Jurkat, Clone E6-1 (cell line): ENCODE measurements at regions not wholly inside any gene's neighbourhood (a gene's known extent, or its start where the extent isn't known, plus 50 kb on each side); places are given as distances from the start of the nearest gene placed in this dataset.
"Not testable (repeated sequence)": the region's sequence is repeated elsewhere in the genome, so short reads cannot be mapped to it uniquely, and the experiment has no call there.

Experiments used
- DNase-seq: peaks from one replicate; pipeline ENCODE4 v3.0.0-alpha.2; 2011; ENCODE audit warnings: low read depth, low spot score
- H3K4me3 ChIP-seq: 2 replicates; pipeline ENCODE4 v1.5.1; 2011; ENCODE audit warnings: mild to moderate bottlenecking, low read length, control low read depth, moderate library complexity

GRCh38 chr9:108045851-108046250, 556.3 kb upstream of the KLF4 start:
- H3K4me3 ChIP-seq, result no peak overlapping the region
- no peak for DNase-seq

- no peak for DNase-seq
- H3K4me3 ChIP-seq, result no peak overlapping the region
These were observed 554.0 kb upstream of the KLF4 start for GRCh38 chr9:108043585-108043984.

DNA sequence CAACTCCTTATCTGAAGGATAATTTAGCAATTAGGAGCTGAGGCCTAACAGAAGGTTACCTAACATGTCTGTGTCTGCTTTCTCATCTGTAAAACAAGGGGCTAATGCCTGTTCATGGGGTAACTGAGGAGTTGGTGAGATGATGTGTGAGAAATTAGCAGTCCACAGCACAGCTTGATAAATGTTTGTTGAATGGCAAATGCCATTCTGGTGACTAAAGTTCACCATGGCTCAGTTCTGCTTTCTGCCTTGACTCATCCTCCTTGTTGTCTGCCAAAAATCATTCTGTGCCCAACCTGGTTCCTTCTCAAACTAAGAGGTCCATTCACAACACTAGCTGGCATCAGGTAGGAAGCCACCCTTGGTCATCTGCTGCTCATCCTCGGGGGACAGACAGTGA, 552.0 kb upstream of the KLF4 start:
- H3K4me3 ChIP-seq, result no peak overlapping the region
- no peak for DNase-seq

GRCh38 chr9:108040783-108041182, 551.2 kb upstream of the KLF4 start:
- DNase-seq, result no peak
- no peak overlapping the region for H3K4me3 ChIP-seq

DNA sequence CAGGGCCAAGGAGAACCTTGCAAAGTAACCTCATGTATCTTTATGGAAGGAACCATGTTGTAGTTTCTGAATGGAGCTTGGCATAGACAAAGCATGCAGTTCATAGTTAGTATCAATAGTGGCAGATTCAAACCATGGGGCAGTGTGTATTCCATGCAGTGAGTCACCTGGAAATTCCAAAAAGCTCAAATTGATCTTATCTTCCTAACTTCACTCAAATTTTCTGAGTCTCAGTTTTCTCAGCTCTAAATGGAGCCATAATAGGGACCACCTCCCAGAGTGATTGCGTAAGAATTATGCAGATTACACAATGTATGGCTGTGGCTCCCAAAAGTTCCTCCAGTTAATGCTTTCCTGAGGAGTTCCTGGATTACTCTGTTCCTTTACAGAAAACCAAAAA, 549.9 kb upstream of the KLF4 start:
- DNase-seq, result no peak
- no peak overlapping the region for H3K4me3 ChIP-seq

- DNase-seq, result no peak
- H3K4me3 ChIP-seq, result no peak overlapping the region
These were observed 549.4 kb upstream of the KLF4 start for GRCh38 chr9:108039012-108039411.

DNA sequence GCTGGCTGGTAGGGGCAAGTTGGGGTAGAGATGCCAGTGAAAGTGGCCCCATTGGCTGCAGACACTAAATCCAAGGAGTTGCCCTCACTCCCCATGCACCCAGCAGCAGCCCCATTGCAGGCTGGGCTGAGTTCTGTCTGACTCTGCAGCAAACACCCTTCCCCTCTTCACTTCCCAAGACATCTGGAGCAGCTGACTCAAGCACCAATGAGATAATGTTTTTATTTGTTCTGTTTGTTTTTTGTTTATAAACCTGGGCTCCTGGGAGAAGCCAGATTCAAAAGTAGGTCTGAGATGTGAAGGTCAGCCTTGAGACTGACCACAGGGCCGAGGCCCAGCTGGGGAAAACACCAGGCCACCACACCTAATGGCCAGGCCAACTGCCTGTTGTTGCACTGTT, 545.9 kb upstream of the KLF4 start:
- DNase-seq, result no peak
- no peak overlapping the region for H3K4me3 ChIP-seq

DNA sequence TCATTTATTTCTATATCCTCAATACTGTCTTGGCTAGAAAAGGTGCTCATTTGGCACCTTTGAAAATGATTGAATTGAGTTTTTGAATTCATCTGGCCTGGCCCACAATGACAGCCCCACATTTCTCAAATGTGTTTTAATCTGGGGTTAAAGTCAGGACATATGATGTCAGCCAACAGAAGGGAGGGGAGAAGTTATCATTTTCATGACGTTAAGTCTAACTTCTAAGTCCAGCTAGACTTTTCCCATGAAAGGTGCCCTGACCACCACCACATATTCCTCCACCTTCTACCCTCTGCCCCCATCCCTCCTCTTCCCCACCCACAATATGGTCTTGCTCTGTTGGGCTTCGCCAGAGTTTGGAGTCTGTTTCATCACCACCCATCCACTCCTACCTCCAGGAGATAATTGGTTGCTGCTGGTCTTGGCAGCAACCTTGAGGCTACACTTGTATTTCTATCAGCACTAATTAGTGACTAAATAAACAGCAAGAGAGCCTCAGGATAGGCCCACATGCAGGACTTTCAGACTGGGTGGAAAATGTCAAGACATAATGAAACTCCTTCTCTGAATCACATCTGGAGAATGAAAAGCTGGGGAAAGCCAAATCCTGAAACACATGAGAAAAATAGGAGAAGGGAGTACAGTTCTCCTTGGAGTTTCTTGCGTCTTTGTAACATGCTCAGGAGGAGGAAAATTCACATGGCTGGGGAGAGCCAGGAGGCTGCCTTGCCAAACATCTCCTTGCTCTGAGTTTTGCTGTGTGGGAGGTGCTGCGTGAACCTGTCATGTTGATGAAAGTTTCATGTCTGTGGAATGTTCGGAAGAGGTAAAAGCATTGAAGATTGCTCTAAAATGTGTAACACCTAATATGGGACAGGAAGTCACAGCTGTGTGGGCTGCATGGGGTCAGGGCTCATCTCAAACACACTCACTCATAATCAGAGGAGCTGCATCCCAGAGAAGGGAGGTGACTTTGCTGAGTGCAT, 544.7 kb upstream of the KLF4 start:
- no peak for DNase-seq
- H3K4me3 ChIP-seq, result no peak overlapping the region

DNA sequence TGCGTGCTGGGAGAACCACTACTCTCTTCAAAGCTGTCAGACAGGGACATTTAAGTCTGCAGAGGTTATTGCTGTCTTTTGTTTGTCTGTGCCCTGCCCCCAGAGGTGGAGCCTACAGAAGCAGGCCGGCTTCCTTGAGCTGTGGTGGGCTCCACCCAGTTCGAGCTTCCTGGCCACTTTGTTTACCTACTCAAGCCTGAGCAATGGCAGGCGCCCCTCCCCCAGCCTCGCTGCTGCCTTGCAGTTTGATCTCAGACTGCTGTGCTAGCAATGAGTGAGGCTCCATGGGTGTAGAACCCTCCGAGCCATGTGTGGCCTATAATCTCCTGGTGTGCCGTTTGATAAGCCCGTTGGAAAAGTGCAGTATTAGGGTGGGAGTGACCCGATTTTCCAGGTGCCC, 542.5 kb upstream of the KLF4 start:
- not testable (repeated sequence) for DNase-seq

GRCh38 chr9:108031221-108031620, 541.7 kb upstream of the KLF4 start:
- not testable (repeated sequence) for H3K4me3 ChIP-seq, DNase-seq

More for the DNA sequence above, 542.5 kb upstream of the KLF4 start:
- H3K4me3 ChIP-seq, result not testable (repeated sequence)

DNA sequence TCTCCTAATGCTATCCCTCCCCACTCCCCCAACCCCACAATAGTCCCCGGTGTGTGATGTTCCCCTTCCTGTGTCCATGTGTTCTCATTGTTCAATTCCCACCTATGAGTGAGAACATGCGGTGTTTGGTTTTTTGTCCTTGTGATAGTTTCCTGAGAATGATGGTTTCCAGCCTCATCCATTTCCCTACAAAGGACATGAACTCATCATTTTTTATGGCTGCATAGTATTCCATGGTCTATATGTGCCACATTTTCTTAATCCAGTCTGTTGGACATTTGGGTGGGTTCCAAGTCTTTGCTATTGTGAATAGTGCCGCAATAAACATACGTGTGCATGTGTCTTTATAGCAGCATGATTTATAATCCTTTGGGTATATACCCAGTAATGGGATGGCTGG, 537.1 kb upstream of the KLF4 start:
- not testable (repeated sequence) for H3K4me3 ChIP-seq, DNase-seq

DNA sequence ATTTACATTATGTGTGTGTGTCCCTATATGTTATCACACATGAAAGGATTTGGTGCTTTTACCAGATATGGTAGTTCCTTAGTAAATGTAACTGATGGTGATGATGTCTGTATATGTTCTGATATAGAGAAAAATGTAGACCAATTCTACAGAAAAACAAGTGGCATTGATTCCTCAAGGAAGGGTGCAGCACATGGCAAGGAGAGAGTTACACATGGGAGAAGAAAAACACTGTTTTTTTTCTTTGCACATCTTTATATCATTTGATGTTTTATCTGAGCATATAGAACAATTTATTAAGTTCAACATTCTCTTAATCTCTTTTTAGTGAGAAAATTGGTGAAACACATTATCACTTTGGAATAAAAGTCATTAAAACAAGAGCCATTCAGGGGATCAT, 535.0 kb upstream of the KLF4 start:
- no peak overlapping the region for H3K4me3 ChIP-seq
- DNase-seq, result no peak

DNA sequence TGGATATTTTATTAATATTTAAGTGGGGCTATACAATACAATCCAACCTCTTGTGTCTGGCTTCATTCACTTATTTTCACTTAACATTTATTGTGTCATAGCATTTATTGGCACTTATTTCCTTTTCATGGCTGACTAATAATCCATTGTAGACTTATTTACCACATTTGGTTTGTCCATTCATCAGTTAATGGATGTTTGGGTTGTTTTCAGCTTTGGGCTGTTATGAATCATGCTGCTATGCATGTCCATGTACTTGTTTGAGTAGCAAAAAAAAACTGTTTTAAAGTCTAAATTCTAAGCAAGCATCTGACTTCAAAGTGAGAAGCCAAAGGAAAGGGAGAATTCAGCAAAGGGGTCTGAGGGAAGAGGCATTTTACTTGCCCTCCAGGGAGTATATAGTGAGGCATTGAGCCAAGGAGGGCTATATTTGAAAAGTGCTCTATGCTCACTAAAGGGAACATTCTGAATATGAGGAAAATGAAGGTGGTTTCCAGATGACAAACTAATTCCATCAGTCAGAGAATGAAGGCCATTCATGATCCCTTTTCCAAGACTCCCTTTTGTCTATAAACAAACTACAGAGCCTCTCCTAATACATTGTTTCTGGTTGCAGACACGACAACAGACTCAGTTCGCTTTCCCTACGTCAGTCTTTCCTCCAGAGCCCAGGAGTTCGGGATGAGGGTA, 532.8 kb upstream of the KLF4 start:
- DNase-seq, result no peak
- H3K4me3 ChIP-seq, result no peak overlapping the region

- no peak overlapping the region for H3K4me3 ChIP-seq
- no peak for DNase-seq
These were observed 531.6 kb upstream of the KLF4 start for GRCh38 chr9:108021096-108021710.

- no peak overlapping the region for H3K4me3 ChIP-seq
- no peak for DNase-seq
These were observed 530.3 kb upstream of the KLF4 start for GRCh38 chr9:108019821-108020220.

DNA sequence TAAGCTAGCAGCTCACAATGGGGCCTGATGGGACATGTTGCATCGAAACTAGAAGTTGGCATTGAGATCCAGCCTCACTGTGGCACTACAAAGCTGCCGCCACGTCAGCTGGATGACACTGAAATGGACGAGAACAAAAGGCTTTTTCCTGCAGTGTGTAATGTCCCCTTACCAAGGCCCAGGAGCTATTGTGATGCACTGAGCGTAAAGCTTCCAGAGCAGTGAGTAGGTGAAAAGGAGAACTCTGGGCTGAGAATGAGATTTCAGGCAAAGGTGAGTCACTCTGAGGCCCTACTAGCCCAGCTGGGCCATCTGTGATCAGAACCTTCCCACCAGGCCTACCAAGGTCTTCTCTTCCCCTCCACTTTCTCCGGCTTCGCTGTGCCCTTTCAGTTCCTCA, 528.1 kb upstream of the KLF4 start:
- no peak for DNase-seq
- no peak overlapping the region for H3K4me3 ChIP-seq

DNA sequence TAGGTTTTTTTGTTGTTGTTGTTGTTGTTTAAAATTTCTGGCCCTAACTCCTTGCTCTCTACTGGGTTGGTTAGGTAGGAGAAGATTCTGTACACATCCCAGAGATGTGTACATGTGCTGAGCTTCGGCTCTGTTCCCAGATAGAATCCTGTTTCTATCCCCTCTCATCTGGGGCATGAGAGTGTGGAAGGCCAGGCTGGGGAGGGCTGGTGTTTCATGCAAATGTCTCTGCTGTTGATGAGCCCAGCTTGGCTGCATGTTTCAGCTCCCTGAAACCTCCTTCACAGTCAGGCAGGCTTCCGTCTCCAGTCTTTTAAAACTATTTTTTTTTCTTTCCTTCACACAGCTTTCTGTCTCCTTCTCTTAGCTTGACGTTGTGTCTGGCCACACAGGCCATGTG, 526.9 kb upstream of the KLF4 start:
- no peak overlapping the region for H3K4me3 ChIP-seq

DNA sequence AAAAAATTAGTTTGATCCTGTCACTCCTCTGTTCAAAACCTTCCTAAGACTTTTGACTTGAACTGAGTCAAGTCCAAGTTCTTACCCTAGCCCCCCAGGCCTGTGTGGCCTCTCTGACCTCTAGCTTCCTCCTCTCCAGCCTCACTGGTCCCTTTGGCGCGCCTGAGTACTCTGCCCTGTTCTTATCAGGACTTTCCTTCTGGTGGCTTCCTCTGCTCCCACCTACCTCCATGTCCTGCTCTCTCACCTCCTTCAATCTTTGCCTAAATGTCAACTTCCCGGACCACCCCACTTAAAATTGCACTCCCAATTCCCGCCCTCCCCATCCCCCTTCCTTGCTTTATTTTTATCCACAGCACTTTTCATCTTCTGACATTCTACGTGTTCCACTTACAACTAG, 526.1 kb upstream of the KLF4 start:
- no peak overlapping the region for H3K4me3 ChIP-seq
- DNase-seq, result no peak

More for the DNA sequence above, 526.9 kb upstream of the KLF4 start:
- DNase-seq, result no peak

DNA sequence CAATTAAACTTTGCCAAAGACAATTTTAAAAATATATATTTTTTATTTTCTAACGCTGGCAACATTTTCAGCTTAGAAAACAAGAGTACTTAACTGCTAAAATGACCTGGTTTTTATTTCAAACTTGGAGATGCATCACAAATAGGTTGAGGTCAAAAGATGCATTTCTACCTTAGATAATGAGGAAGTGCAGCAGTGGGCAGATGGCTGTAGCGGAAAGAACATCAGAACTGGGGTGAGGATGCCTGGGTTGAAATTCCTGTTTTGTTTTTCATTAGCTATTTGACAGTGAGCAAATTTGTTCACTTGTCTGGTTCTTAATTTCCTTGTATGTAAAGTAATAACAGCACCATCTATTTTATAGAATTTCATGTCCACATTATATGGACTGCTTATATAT, 524.8 kb upstream of the KLF4 start:
- no peak overlapping the region for H3K4me3 ChIP-seq
- no peak for DNase-seq
